ENCODE measurements at regions not wholly inside any gene's neighbourhood (a gene's known extent, or its start where the extent isn't known, plus 50 kb on each side); places are given as distances from the start of the nearest gene placed in this dataset.

DNA sequence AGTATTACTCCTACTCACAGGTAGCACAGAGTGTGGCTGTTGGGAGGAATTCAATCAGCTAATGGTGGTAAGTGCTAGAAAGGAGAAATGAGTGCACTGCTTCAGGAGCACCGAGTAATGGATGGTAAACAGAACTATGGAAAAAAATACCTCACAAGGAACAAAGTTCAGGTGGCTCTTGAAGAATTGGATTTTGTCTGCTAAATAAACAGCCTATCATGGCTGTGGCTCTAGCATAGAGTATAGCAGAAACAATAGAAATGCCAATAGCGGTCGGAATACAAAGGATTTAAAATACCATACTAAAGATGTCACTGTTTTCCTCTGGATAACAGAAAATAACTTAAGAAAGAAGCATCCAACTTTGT, 482.5 kb downstream of the NUP35 start:
- Histone ChIP-seq H4K20me1 (ENCODE audit: insufficient read depth) (no peaks in the 10 kb centered on the region), H3K9me2 (no peaks in the 10 kb centered on the region), H2AFZ (ENCODE audit: low read depth) (no peak overlapping the region), H3K4me2 (no peak overlapping the region), H3K4me1 (ENCODE audit: control insufficient read depth in 1 of 2, insufficient read depth in 2 of 2, low read depth in 1 of 2, low read length in 1 of 2) (no peaks in the 10 kb centered on the region), H3K9ac (no peak overlapping the region), H3K79me2 (ENCODE audit: insufficient read depth) (no peaks in the 10 kb centered on the region), H3F3A (replicated peaks; ENCODE audit: insufficient read depth) (no peaks in the 10 kb centered on the region), H3K4me3 (ENCODE audit: low read depth in 2 of 2, low read length in 1 of 2) (no peak overlapping the region), H3K27ac (ENCODE audit: low read depth in 2 of 2, low read length in 1 of 2) (no peak overlapping the region), H3K36me3 (replicated peaks in 1 of 2; ENCODE audit: control insufficient read depth in 1 of 2, insufficient read depth in 2 of 2, low read length in 1 of 2) (no peaks in the 10 kb centered on the region), H3K27me3 (ENCODE audit: insufficient read depth) (no peaks in the 10 kb centered on the region), H3K9me3 (no peaks in the 10 kb centered on the region)
- DNase-seq = no peak
- TF ChIP-seq, protein P1, sequence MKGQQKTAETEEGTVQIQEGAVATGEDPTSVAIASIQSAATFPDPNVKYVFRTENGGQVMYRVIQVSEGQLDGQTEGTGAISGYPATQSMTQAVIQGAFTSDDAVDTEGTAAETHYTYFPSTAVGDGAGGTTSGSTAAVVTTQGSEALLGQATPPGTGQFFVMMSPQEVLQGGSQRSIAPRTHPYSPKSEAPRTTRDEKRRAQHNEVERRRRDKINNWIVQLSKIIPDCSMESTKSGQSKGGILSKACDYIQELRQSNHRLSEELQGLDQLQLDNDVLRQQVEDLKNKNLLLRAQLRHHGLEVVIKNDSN (IDR thresholded peaks at IDR 0.05; ENCODE audit: borderline replicate concordance, low read depth) = no peak
- TF ChIP-seq, protein P2, sequence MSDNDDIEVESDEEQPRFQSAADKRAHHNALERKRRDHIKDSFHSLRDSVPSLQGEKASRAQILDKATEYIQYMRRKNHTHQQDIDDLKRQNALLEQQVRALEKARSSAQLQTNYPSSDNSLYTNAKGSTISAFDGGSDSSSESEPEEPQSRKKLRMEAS (IDR thresholded peaks at IDR 0.05; ENCODE audit: low read depth) = no peak
- TF ChIP-seq CHD2 (IDR thresholded peaks at IDR 0.05; ENCODE audit: low read length, partially characterized antibody) = no peak
- TF ChIP-seq, protein P3, sequence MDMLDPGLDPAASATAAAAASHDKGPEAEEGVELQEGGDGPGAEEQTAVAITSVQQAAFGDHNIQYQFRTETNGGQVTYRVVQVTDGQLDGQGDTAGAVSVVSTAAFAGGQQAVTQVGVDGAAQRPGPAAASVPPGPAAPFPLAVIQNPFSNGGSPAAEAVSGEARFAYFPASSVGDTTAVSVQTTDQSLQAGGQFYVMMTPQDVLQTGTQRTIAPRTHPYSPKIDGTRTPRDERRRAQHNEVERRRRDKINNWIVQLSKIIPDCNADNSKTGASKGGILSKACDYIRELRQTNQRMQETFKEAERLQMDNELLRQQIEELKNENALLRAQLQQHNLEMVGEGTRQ (IDR thresholded peaks at IDR 0.05; ENCODE audit: borderline replicate concordance, low read depth, low read length) = no peak
- no peak for TF ChIP-seq GATA2 (CRISPR knock-in tag; IDR thresholded peaks at IDR 0.05)
- no peak for TF ChIP-seq RCOR1 (IDR thresholded peaks at IDR 0.05; ENCODE audit: low read length)
- no peak for TF ChIP-seq FOXM1 (IDR thresholded peaks at IDR 0.05; ENCODE audit: low read depth)
- TF ChIP-seq SMC3 (IDR thresholded peaks at IDR 0.05; ENCODE audit: low read depth, low read length) = no peak
- TF ChIP-seq, protein P4, sequence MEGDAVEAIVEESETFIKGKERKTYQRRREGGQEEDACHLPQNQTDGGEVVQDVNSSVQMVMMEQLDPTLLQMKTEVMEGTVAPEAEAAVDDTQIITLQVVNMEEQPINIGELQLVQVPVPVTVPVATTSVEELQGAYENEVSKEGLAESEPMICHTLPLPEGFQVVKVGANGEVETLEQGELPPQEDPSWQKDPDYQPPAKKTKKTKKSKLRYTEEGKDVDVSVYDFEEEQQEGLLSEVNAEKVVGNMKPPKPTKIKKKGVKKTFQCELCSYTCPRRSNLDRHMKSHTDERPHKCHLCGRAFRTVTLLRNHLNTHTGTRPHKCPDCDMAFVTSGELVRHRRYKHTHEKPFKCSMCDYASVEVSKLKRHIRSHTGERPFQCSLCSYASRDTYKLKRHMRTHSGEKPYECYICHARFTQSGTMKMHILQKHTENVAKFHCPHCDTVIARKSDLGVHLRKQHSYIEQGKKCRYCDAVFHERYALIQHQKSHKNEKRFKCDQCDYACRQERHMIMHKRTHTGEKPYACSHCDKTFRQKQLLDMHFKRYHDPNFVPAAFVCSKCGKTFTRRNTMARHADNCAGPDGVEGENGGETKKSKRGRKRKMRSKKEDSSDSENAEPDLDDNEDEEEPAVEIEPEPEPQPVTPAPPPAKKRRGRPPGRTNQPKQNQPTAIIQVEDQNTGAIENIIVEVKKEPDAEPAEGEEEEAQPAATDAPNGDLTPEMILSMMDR (IDR thresholded peaks at IDR 0.05) = no peak
- TF ChIP-seq, protein P5, sequence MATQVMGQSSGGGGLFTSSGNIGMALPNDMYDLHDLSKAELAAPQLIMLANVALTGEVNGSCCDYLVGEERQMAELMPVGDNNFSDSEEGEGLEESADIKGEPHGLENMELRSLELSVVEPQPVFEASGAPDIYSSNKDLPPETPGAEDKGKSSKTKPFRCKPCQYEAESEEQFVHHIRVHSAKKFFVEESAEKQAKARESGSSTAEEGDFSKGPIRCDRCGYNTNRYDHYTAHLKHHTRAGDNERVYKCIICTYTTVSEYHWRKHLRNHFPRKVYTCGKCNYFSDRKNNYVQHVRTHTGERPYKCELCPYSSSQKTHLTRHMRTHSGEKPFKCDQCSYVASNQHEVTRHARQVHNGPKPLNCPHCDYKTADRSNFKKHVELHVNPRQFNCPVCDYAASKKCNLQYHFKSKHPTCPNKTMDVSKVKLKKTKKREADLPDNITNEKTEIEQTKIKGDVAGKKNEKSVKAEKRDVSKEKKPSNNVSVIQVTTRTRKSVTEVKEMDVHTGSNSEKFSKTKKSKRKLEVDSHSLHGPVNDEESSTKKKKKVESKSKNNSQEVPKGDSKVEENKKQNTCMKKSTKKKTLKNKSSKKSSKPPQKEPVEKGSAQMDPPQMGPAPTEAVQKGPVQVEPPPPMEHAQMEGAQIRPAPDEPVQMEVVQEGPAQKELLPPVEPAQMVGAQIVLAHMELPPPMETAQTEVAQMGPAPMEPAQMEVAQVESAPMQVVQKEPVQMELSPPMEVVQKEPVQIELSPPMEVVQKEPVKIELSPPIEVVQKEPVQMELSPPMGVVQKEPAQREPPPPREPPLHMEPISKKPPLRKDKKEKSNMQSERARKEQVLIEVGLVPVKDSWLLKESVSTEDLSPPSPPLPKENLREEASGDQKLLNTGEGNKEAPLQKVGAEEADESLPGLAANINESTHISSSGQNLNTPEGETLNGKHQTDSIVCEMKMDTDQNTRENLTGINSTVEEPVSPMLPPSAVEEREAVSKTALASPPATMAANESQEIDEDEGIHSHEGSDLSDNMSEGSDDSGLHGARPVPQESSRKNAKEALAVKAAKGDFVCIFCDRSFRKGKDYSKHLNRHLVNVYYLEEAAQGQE (IDR thresholded peaks at IDR 0.05; ENCODE audit: low read depth, low read length) = no peak
- no peak for TF ChIP-seq NFIC (IDR thresholded peaks at IDR 0.05; ENCODE audit: borderline replicate concordance)
- 67% methylated on average over 3 of the region's 3 CpGs for WGBS (ENCODE audit: low lambda C conversion rate)
- ChIA-PET CTCF (no interaction called here), POLR2A (no interaction called here)

All from SK-N-SH (cell line).